GM18505 (cell line): ENCODE measurements at regions not wholly inside any gene's neighbourhood (a gene's known extent, or its start where the extent isn't known, plus 50 kb on each side); places are given as distances from the start of the nearest gene placed in this dataset.

Experiments
- ATAC-seq: cut with Tn5 transposase; IDR thresholded peaks from one replicate; pipeline ENCODE4 v1.9.1; 2021; ENCODE audit not compliant: unreplicated experiment
- POLR2A ChIP-seq: IDR thresholded peaks from 4 replicates; pipeline ENCODE4 v1.6.1; 2011; ENCODE audit warnings: borderline replicate concordance; ENCODE audit not compliant: insufficient read depth, insufficient read length; ENCODE audit errors: extremely low read depth

DNA sequence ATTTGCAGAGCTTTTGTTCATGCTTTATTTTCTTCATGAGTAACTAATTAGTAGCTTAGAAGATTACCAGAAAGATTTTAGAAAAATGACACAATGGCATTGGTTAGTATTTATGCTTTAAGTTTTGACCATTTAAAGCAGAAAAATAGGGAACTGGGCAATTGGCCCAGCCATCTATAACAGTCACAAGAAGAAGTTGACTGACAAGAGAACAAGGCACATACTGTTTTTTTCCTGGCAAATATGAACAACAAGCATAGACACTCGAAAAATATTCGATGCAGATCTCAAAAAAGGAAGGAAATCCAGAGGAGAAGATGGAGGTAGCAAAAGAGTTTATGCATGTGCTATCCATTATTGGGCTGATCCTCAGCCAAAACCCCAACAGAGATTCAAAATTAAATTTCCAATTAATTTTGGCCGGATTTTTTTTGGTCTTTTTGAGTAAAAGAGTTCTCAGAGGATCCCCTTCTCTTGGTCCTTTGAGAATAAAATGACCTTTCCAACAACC lies 200.8 kb upstream of the SLC35G4 start:
- no peak for ATAC-seq
- TF ChIP-seq POLR2A = no peak

DNA sequence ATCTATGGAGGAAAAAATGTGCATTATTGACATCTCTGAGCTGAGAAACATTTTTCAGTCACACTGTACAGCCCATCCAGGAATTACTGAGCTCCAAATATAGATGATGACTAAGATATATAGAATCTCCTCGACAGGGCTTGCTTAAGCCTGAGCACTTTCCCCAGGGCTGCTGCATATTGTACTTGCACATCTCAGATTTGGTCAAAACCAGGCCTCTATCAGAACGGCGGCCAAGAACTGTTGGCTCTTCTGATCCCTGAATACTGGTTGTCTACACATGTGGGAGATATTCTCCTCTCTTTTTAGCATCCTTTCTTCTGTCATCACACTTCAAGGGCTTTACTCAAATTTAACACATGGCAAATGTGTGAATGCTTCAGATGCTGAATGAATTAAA lies 201.5 kb upstream of the SLC35G4 start:
- ATAC-seq = no peak
- TF ChIP-seq POLR2A = no peak

DNA sequence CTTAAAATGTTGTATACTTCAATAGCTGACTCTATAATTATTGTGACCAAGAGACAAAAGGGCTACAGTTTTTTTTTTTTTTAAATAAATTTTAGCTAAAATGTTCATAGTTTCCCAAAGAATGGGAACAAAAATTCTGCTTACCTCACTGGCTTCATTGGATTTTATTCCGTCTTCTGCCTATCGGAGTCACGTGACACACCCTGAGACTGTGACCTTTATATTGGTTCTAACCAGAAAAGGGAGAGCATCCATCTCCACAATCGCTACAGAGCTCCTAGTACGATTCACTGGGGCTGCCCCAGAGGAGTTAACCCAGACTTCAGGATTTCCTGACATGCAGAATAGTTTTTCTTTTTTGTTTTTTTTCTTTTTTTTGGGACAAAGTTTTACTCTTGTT lies 203.6 kb upstream of the SLC35G4 start:
- ATAC-seq = no peak
- no peak for TF ChIP-seq POLR2A

DNA sequence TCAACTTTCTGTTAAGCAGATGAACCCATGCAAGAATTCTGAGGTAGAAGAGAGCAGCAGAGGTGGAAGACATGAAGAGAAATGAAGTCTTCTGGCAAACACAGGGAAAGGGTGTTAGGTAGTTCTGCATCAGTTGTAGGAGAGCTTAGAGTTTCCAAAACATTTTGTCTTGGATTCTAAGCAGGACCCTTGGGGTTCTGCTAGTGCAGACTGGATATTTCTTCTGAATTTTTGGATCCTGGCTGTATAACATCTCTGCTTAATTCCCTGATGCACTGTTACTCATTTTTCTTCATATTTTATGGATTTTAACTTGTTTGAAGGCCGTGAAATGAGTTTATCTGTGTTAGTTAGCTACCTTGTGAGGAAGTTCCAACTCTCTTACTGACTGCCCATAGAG lies 208.7 kb upstream of the SLC35G4 start:
- ATAC-seq = no peak
- no peak for TF ChIP-seq POLR2A

DNA sequence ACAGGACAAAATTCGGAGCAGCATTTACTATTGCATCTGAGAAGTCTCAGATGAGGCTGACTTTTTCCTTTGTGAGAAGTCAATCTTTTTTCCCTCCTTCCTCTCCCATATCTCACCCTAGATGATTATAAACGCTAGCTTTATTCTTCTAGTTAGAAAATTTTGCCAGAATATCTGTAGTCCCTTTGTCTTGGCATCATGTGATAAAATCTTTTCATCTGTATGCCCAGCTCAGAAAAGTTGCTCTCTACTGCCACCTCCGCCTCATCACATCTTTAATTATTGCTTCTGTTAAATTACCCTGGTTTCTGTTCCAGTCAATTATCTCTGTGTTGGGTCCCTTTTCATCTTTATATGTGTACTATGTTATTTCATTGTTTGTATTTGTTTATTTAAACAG lies 210.8 kb upstream of the SLC35G4 start:
- TF ChIP-seq POLR2A = no peak
- ATAC-seq = no peak

DNA sequence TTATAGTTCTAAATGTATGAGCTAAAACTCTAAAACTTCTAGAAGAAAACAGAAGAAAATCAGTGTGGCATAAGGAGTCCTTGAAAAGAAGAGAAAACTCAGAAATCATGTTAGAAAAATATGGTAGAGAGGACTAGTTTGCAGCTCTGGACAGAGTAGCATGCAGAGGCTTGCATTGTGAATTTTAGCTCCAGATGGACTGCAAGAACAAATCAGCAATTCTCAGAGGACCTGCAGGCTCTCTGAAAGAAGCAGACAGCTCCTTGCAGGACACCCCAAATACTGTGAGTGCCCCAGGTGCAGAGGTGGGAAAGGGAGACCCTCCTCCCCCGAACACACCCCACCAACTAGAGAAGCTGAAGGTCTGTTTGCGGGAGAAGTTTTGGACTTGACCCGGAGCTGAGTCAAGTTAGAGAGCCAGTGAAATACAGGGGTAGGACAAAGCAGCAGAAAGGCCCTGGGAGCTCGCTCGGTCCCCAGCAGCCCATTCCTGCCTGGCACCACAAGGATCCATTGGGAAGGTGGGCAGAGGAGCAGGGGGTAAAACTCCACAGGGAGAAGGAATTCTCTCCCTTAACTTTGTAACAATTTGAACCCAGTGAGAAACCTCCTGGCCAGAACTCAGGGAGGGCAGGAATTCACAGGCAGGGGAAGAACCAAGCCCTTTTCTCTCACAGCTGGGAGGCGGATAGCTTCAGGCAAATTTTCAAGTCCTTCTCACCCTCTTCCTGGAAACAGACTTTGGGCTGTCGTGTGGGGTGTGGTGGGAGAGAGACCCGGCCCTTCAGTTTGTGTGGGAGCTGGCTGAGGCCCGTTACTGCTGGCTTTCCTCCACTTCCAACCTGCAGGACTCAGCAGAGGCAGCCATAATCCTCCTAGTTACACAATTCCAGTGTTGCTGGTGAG lies 216.2 kb upstream of the SLC35G4 start:
- no peak for ATAC-seq
- no peak for TF ChIP-seq POLR2A

DNA sequence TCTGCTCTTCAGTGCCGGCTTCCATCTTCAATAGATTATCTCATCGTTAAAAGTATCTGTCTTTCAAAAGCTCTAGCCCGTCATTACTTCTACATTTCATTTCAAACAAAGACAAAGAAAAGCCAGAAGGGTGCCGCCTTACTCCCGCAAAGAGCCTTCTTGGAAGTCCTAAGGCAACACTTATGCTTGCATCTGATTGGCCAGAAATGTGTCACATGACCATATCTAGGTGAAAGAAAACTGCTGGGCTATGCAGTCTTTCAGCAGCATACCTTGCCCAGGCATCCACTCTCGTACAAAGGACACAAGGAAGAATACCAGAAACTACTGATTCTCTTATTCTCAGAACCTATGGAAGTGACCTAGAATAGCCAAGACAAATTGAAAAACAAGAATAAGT lies 217.1 kb upstream of the SLC35G4 start:
- no peak for ATAC-seq
- TF ChIP-seq POLR2A = no peak

DNA sequence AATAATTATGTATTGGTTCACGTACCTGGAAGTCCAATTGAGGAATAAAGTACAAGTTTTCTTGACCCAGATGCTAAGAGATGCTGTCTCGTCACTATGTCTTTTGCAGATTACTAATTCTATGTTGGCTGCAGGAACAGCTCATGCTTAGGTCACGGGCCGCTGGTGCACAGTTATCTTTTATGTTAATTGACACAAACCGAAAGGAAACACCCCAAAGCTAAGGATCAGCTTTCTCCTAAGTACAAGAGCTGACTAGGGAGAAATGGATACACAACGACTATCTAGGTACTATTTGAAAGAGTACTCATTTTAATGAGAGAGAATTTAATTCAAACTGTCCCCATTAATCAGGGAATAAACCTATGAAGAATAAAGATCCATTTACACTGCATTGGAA lies 217.7 kb upstream of the SLC35G4 start:
- TF ChIP-seq POLR2A = no peak
- no peak for ATAC-seq

DNA sequence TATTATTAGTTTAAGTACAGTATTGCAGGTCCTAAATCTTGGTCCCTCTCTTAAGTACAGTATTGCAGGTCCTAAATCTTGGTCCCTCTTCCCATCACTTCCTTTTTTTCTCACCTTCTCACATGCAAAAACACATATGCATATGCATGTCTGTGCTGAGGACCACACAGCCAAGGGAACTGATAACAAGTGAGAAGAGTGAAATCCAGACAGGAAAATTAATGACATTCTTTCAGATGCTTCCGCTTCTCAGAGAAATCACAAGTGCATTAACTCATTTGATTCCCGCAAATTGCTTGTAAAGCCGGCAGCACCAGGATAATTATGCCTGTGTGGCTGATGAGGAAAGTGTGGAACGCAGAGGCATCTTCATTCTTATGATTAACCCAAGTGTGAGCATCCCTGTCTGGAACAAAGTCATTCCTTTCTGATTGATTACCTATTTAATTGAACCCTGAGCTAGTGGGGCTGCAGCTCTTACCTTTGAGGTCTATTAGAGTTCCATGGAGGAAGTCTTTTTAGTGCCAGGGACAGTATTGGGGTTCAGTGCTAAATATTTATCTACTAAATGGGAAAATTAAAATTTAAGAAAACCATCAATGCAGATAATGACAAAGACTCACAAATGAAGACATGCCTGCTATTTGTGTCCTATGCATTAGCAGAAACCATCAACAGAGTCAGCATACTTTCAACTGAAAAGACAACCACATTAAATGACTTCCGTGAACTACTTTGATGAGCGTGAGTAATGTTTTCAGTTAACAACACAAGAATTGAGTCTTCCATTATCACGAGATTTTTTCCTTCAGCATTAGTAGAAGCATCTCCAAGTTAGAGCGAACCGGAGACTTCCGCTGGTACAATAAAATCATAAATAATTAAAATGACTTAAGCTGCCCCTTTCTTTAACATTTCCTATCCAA lies 220.4 kb upstream of the SLC35G4 start:
- ATAC-seq = no peak
- TF ChIP-seq POLR2A = no peak

DNA sequence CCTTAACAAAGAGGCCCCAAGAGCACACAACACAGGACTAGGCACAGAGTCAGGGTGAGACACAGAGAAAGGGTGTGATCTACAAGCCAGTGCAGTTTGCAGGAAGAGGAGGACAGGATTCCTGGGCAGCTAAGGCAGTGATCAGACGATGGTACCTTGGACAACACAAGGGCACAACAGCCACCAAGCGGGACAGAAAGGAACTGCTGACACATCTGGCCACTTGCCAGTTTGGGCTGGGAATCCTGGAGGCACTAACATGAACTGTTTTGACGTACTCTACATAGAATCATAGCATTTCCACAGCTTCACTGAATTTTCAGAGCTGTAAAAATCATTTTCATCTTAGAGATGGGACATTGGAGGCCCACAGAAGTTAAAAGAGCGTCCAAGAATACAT lies 221.5 kb upstream of the SLC35G4 start:
- ATAC-seq = no peak
- TF ChIP-seq POLR2A = no peak

DNA sequence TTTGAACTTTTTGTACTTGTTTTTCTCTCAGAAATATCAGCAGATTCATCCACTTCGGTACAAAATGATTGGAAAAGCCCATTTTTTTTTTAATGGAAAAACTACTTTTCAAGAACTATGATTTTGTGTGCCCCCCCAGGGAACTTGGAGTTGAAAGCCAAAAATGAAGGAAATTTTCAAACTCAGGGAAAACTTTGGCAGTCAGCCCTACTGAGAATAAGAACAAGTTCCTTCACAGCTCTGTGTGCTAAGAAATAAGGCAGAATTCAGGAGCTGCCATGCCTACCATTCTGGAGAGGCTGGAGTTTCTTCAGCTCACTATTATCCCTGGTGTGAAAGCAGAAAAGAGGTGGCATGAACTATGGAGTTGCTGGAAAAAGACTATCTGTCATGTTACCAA lies 226.0 kb upstream of the SLC35G4 start:
- ATAC-seq = no peak
- no peak for TF ChIP-seq POLR2A

DNA sequence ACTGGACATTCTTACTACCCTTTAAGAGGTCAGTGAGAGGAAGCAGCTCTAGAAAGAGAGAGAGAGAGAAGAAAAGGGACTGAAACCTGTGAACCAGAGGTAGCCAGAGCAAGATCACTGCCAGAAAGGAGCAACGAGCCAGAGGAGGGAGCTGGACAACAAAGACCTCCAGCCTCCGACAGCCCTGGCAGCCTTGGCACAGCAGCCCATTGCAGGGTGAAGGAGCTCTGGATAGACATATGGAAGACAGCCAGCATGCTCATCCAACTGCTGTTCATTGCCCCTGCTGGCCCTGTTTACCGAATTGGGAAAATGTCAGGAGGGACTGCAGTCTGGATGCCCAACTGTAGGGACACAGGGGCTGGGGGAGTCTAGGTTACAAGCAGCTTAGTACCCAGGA lies 228.4 kb upstream of the SLC35G4 start:
- TF ChIP-seq POLR2A = no peak

DNA sequence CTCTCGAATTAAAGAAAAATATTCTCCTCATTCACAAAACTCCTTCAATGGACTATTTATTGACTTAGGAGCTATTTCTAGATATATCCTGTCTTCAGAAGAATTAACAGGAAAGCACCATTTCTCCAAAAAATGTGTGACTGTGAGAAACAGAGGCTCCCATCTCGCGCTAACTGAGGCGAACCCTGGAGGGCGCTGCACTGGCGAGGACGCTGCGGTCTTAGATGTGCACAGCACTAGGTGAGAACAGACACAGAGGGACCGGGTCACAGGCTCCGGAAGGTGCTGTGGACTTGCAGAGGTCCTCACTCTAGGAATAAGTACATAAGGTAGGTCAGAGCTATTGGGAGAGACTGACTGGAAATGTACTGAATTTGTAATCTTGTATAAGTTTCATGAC lies 229.7 kb upstream of the SLC35G4 start:
- TF ChIP-seq POLR2A = no peak
- ATAC-seq = no peak

More for the DNA sequence above, 228.4 kb upstream of the SLC35G4 start:
- ATAC-seq = no peak

DNA sequence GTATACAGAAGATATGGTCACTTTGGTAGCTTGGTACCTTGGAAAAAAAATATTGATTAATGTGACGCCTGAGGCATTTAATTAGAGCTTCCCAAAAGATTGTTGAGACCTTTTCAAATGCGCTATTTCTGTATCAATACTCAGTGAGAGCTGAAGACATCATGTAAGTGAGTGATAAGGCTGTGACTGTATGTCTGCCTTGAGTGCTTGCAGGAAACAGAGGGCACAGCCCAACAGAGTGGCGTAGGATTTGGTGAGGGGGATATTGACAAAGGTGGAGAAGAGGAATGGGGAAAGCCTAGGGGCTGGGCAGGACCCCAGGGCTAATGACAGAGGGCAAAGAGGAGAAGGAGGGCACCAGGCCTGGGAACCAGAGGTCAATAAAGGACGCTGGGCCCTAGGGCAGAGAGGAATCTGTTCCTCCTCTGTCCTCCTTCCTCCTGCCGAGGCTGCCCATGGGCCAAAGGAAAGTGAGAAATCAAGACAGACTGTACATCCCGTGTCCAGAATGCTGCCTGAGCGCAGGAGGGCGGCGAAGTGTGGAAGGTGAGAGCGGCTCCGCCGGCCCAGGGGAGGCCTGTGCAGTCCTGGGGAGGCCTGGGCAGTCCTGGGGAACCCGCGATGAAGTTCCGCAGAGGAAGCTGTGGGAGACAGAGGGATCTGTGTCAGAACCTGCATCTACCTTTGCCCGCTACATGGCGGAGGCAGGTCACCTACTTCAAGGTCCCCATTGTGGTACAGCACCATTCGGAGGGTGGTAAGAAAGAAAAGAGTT lies 228.6 kb upstream of the PIEZO2 start:
- TF ChIP-seq POLR2A = no peak
- ATAC-seq = no peak

DNA sequence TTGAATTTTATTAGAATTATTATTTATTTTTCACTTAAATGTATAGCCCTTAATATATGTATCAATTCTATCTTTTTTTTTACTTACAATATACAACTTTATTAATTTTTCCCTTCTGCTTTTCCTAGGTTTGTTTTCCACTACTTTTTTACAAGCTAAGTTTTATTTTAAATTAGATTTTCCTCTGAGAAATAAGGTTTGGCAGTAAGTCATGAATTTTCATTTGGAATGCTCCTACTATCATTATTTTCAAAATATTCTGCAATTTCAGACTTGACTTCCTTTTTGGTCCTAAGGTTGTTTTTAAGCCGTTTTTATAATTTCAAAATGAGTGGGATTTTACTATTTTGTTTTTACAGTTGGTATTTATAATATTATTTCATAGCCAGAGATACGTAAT lies 222.8 kb upstream of the PIEZO2 start:
- TF ChIP-seq POLR2A = no peak
- ATAC-seq = no peak
